NCI-H2107 (cell line): ENCODE measurements at regions not wholly inside any gene's neighbourhood (a gene's known extent, or its start where the extent isn't known, plus 50 kb on each side); places are given as distances from the start of the nearest gene placed in this dataset.
"Not testable (repeated sequence)": the region's sequence is repeated elsewhere in the genome, so short reads cannot be mapped to it uniquely, and the experiment has no call there.

Experiments used
- DNase-seq: peaks from one replicate; lab custom pipeline; 2025; lab: John Stamatoyannopoulos, UW

DNA sequence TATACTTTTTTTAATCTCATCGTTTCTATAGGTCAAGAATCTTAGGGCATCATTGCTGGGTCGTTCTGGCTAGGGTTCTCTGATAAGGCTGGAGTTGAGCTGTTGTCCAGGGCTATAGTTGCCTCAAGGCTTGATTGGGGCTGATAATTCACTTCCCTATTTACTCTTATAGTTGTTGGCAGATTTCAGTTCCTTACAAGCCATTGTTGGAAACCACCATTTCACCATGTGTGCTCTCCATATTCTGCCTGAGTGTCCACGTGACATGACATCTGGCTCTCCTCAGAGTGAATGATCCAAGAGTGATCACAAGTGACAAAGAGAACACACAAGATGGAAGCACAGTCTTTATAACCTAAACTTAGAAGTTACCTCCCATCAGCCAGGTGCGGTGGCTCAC is 852.2 kb downstream of the EFNA5 start:
- DNase-seq = no peak

- DNase-seq = no peak
These were observed 855.8 kb downstream of the EFNA5 start for GRCh38 chr5:106814961-106815360.

- DNase-seq = no peak
These were observed 869.2 kb downstream of the EFNA5 start for GRCh38 chr5:106801554-106801953.

- DNase-seq = no peak
These were observed 872.7 kb downstream of the EFNA5 start for GRCh38 chr5:106797996-106798395.

DNA sequence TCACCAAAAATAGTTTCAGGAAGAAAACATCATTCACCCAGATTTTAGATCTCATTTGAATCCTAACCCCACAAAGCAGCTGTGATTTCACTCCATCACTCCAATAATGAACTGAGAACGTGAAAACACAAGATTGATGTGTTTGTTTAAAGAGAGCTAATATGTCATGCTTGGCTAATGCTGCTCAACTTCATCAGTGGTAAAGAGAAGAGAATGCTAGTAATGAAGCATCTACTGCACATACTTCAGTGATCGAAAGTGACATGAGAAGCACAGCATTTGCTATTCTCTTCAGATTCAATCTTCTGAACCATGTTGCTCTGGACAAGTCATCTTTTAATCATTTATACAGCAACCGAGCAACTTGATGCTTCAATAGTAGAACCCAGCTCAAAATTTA is 874.7 kb downstream of the EFNA5 start:
- no peak for DNase-seq

DNA sequence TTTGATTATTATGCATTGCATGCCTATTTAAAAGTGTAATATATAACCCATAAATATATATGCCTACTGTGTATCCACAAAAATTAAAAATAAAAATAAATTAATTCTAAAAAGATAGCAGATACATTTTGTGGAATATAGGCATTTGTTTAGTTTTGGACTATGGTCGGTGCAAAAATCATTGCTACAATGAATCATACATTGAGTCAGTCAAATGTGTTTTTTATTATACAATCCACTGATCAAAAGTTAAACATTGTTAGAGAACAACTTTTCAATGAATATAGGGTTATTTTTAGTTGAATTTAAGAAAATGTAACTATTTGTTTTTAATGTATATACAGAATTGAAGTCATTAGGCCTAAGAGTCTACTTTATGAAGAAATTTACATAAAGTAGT is 885.9 kb downstream of the EFNA5 start:
- DNase-seq = no peak

DNA sequence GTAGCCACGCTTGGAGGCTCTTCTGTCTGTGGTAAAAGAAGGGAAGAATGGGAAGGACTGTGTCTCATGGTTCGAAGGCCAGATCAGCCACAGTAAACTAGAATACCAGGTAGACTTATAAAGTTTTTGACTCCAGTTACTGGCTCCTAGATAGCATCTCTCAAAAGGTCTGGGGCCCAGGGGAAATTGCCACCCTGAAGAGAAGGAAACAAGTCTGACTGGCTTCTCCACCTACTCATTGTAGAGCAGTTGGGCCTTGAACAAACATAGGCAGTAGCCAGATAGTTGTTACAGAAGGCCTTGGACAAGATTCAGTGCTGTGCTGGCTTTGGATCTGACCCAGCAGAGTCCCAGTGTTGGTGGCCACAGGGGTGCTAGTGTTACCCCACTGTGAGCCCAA is 890.4 kb downstream of the EFNA5 start:
- no peak for DNase-seq

GRCh38 chr5:106776515-106776914 is 894.2 kb downstream of the EFNA5 start:
- DNase-seq = not testable (repeated sequence)

GRCh38 chr5:106768392-106768791 is 902.3 kb downstream of the EFNA5 start:
- DNase-seq = no peak

- DNase-seq = no peak
These were observed 903.8 kb downstream of the EFNA5 start for GRCh38 chr5:106766916-106767315.

DNA sequence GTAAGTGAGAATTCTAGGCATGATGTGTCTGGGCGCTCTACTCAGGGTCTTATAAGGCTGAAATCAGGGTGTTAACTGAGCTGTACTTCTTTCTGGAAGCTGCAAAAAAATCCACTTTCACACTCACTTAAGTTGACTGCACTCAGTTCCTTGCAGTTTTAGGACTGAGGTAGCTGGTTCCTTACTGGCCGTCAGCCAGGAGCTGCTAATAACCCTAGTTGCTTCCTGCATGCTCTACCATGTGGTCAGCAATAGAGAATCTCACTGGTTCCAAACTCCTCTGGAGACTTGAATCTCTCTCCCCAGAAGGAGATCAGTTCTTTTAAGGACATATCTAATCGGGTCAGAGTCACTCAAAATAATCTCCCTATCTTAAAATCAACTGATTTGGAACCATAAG is 911.2 kb downstream of the EFNA5 start:
- no peak for DNase-seq

DNA sequence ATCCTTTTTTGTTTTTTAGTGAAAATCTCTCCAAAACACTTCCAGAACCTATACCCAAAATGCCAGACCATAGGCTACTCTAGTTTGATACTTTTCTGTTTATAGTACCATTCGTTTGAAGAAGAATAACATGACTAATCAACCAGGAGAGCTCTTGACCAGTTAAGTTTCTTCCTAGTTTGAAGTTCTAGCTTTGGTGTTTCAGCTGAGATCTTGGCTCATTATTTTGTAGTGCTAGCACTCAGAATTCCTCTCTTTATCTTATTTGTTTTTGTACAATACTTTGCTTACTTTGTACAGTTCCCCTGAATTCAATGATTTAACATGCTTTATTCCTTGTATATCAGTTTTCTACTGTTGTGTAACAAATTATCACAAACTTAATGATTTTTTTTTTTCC is 911.6 kb downstream of the EFNA5 start:
- DNase-seq = no peak

- DNase-seq = no peak
These were observed 913.1 kb downstream of the EFNA5 start for GRCh38 chr5:106757672-106758071.

DNA sequence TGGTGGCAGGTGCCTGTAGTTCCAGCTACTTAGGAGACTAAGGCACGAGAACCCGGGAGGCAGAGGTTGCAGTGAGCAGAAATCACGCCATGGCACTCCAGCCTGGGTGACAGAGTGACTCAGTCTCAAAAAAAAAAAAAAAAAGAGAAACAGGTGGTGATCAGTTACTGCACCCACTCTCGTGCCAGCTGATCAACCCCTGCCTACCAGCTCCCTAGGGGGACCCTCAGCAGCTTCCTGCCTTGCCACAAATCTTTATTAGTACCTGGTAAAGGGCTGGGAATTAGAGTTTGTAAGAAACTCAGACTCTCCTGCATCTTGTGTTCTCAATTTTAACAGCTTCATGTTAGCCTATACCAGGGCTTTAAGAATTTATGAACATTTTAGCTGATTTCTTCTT is 914.9 kb downstream of the EFNA5 start:
- DNase-seq = no peak

DNA sequence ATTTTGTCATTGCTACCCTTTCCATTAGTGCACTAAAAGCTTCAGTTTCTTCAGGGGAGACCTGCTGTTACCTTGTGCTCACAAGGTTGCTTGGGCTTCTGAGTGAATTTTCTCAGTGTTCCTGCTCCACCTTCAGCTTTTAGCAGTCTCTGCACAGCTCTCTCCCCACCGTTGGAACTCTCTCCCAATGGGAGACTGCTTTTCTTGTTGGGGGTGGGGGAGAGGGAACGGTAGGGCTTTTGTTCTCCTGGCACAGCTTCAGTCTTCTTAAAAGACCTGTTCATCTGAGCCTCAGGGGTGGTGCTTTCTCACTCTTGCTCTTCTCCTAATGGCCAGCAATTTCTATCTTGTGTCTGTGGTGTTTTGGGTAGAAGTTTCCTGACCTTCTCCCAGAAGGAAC is 915.7 kb downstream of the EFNA5 start:
- DNase-seq = no peak

GRCh38 chr5:106749826-106750225 is 920.9 kb downstream of the EFNA5 start:
- no peak for DNase-seq

GRCh38 chr5:106739127-106739526 is 931.6 kb downstream of the EFNA5 start:
- DNase-seq = no peak

GRCh38 chr5:106737111-106737510 is 933.6 kb downstream of the EFNA5 start:
- DNase-seq = no peak

DNA sequence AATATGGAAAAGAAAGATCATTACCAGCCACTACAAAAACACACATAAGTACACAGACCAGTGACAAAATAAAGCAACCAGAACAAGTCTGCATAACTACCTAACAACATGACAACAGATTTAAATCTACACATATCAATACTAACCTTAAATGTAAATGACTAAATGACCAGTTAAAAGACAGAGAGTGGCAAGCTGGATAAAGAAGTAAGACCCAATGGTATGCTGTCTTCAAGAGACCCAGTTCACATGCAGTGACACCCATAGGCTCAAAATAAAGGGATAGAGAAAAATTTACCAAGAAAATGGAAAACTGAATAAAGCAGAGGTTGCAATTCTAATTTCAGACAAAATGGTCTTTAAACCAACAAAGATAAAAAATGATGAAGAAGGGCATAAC is 938.1 kb downstream of the EFNA5 start:
- DNase-seq = no peak

- no peak for DNase-seq
These were observed 939.8 kb downstream of the EFNA5 start for GRCh38 chr5:106730912-106731311.

- no peak for DNase-seq
These were observed 940.2 kb downstream of the EFNA5 start for GRCh38 chr5:106730506-106730905.

DNA sequence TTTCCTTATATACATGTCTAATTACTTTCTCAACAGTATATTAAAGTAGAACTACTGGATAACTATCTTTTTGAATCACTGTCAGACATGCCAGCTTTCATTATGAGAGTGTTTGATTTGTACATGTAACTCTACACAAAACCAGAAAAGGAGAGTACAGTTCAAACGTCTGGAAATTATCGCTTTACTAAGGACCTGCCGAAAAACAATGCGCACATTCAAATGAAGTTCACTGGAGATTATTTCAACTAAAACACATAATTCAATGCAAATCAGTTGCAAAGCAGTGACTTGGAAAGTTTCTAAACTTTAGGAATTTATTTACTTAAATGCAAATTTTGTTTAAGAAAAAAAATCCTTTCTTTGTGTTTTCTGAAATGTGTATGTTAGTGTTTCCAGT is 942.5 kb downstream of the EFNA5 start:
- DNase-seq = no peak

DNA sequence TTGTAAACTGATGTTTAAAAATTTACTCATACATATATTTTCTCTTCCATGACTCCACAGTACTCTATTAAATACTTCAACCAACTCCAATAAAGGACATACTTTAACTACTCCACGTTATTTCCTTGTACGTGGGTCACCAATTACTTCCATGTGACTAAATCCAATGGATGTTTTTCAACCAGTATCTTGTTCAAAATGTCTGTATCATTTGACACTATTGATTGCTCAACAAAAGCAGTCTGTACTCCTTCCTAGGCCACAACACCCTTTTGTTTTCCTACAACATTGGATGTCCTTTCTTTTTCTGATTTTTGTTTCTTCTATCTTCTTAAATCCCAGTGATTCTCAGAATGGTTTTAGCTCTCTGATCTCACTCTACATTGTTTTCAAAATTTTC is 943.7 kb downstream of the EFNA5 start:
- no peak for DNase-seq

DNA sequence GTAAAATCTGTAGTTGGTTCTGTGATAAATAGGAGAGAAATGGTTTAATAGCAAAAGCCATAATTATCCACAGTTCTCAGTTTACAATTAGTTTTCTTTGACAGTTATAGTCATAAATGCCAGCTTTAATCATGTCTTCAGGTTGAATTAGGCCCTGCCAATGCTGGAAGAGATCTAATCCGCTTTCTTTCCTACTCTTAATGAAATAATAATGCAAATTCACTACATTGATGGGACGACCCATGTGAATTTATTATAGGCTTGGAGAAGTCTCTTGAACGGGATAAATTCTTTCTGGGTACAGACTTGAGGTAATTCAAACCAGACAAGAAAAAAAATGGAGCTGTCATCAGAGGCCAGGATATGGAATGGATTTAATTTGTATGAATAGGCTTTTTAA is 950.4 kb downstream of the EFNA5 start:
- DNase-seq = no peak

DNA sequence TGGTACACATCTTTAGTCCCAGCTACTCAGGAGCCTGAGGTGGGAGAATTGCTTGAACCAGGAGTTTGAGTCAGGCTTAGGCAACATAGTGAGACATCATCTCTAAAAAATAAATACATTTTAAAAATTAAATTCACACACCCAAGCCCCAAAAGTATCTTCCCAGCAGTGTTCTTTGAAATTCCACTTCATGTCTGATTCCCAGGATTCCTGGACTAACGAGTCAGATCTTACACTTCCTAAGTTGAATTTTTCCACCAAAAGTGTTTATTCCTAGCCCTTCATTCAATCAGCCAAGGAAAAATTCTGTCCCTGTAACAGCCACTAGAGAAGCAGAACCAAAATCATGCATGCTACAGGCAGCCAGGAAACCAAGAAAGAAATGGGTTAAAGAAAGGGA is 970.9 kb downstream of the EFNA5 start:
- no peak for DNase-seq
